Activated naive CD8-positive, alpha-beta T cell treated with anti-CD3 and anti-CD28 coated beads for 36 hours (primary cell): ENCODE measurements at regions not wholly inside any gene's neighbourhood (a gene's known extent, or its start where the extent isn't known, plus 50 kb on each side); places are given as distances from the start of the nearest gene placed in this dataset.

Experiments
- DNase-seq: peaks from one replicate; pipeline ENCODE4 v3.0.0; 2021
- H3K27ac Mint-ChIP-seq: one replicate; pipeline ENCODE4 v1.8.0; 2022; ENCODE audit warnings: mild to moderate bottlenecking, moderate library complexity, mixed read lengths
- H3K27me3 Mint-ChIP-seq: one replicate; pipeline ENCODE4 v1.8.0; 2022; ENCODE audit warnings: mild to moderate bottlenecking, mixed read lengths
- H3K36me3 Mint-ChIP-seq: one replicate; pipeline ENCODE4 v1.8.0; 2021; ENCODE audit warnings: mild to moderate bottlenecking, mixed read lengths
- H3K4me1 Mint-ChIP-seq: one replicate; pipeline ENCODE4 v1.8.0; 2021; ENCODE audit warnings: mixed read lengths
- H3K4me3 Mint-ChIP-seq: one replicate; pipeline ENCODE4 v1.8.0; 2022; ENCODE audit warnings: mild to moderate bottlenecking, moderate library complexity, mixed read lengths
- H3K9me3 Mint-ChIP-seq: one replicate; pipeline ENCODE4 v1.8.0; 2022; ENCODE audit warnings: mixed read lengths

DNA sequence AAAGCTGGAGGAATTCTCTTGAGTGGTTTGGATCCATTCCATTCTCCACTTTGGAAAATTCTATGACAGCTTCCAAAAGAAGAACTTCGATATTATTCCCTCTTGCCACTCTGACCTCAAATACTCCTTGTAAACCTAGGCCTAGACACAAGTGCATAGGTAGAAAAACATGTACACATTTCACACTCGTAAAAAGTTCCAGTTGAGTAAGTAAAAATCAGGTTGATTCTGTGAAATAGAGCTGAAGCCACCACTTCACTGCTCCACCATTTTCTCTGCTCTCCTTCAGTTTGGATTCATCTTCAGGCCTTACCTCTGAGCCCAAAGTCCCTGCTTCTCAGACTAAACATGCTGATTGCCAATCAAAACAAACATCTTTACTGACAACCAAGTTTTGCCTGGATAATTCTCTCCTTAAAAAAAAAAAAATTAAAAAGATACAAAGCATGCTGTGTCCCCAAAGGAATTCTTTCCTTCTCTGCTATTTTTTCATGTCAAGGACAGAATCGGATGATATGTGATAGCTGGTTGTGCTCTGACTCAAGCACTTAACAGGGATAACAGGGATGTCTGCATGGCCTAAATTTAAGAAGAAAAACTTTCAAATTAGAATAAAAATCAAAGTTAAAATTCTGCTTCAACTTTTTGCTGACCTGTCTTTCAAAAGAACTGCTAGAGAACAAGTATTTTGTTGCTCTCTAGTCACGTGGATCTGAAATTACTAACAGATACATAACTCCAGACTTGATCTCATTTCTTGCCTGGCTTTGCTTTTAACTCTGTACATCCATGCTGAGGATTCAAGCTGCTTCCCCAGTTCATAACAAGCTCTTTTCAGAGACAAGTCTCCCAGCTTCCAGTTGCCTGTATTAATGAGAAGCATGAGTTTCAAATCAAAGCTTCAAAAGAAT lies 420.9 kb upstream of the INTU start:
- Mint-ChIP-seq H3K9me3 (peaks cover 2% of the 10 kb centered on the region), H3K4me3 (no peak overlapping the region), H3K36me3 (no peaks in the 10 kb centered on the region), H3K4me1 (no peaks in the 10 kb centered on the region), H3K27me3 (no peaks in the 10 kb centered on the region), H3K27ac (no peak overlapping the region)
- no peak for DNase-seq

DNA sequence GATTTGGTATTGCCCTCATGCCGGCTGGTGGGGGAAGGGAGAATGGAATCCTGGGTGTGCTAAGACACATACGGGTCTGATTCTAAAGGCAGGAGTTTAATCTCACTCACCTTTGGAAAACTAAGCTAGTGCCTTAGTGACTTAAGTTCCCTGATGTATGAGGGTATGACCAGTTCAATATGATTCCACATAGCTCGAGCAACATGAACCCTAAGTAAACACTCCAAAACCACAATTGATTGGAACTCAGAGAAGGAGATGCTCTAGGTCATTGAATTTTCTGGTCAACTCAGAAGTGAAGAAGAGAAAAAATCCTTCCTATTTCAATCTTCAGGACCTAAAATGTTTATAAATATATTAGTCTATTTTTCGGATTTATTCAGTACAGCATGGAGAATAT lies 420.1 kb upstream of the INTU start:
- H3K36me3 Mint-ChIP-seq: no peaks in the 10 kb centered on the region

DNA sequence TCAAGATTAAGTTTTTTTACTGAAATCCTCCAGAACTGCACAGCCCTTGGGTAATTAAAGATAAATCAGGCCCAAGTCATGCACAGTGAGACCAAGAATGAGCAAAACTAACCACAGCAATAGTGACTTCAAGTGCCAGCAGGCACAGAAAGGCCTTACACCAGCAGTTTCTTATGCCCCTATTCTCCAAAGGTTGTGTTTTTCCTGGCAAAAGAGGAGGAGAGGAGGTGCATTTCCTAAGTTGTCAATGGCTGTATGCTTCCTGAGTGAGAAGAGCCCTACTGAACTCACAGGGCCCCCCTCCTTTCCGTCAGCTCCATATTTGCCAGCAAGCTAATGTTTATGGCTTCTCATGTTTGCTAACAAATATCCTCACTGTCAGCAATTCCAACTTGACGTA lies 418.7 kb upstream of the INTU start:
- H3K4me1 Mint-ChIP-seq: no peaks in the 10 kb centered on the region
- H3K36me3 Mint-ChIP-seq: no peaks in the 10 kb centered on the region
- no peak for DNase-seq
- no peak overlapping the region for H3K27ac Mint-ChIP-seq
- no peak overlapping the region for H3K4me3 Mint-ChIP-seq
- H3K27me3 Mint-ChIP-seq: no peaks in the 10 kb centered on the region
- no peaks in the 10 kb centered on the region for H3K9me3 Mint-ChIP-seq

More for the DNA sequence above, 420.1 kb upstream of the INTU start:
- no peak overlapping the region for H3K4me3 Mint-ChIP-seq
- DNase-seq: no peak
- no peaks in the 10 kb centered on the region for H3K27me3 Mint-ChIP-seq
- no peak overlapping the region for H3K27ac Mint-ChIP-seq
- H3K9me3 Mint-ChIP-seq: peaks cover 2% of the 10 kb centered on the region
- no peaks in the 10 kb centered on the region for H3K4me1 Mint-ChIP-seq

DNA sequence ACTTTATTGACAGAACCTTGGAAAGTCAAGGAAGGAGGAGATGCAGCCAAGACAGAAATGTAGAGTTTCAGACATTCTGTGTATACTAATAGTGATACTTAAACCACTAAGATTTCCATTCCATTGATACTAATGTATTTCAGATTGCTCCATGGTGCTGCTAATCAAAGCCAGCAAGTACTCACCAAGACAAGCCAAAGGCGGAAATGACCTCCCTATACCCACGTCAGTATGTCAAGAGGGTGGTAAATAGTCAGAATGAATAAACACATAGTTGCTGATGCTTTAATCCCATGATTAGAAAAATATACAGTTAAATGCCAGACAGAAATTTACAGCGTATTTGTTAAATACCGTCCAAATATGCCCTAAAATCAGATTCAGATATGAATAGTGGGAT lies 417.8 kb upstream of the INTU start:
- DNase-seq: no peak
- Mint-ChIP-seq H3K36me3 (no peaks in the 10 kb centered on the region), H3K27me3 (no peaks in the 10 kb centered on the region), H3K27ac (no peak overlapping the region), H3K4me1 (no peaks in the 10 kb centered on the region), H3K9me3 (no peaks in the 10 kb centered on the region), H3K4me3 (no peak overlapping the region)

DNA sequence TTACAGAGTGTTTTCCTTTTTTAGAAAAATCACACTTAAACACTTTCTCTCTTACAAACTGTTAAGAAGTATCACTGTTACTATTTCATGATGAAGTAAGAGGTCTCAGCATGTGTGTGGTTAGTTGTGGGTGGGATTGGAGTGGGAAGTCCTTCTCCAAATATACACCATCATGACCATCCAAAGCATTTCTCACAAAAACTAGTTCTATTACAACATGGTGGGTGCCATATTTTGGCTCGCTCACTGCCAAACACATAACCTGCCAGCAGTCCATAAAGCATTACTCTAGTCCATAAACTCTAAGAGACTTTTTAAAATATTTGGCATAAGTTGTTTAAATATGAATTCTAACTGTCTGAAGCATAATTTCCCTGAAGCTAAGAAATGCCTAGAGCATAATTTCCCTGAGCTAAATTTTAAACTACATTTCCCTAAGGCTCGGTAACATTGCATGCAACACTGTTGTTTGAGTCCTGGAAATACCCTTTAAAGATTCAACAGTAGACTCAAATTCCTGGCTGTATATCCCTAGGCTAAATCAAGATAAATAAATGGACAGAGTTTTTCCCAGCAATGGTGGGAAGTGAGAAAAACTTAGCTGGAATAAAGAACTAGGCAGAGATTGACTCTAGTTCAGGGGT lies 415.0 kb upstream of the INTU start:
- Mint-ChIP-seq H3K9me3 (peaks cover 6% of the 10 kb centered on the region), H3K36me3 (no peaks in the 10 kb centered on the region), H3K27me3 (no peaks in the 10 kb centered on the region), H3K4me1 (no peaks in the 10 kb centered on the region), H3K27ac (no peak overlapping the region), H3K4me3 (no peak overlapping the region)
- DNase-seq: no peak

DNA sequence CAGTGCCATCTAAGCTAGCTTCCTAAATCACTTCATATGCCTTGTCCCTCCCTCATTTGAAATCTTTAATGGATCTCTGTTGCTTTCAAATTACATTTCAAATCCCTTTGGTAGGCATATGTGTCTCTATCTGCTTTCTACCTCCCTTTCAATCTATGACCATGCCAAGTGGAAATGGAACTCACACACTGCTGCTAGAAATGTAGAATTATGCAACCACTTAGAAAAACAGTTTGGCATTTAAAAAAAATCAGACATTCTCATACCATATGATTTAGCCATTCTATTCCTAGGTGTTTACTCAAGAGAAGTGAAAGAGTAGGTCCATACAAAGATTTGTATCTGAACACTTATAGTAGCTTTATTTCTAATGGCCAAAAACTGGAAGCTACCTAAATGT lies 413.5 kb upstream of the INTU start:
- Mint-ChIP-seq H3K9me3 (peaks cover 9% of the 10 kb centered on the region), H3K36me3 (no peaks in the 10 kb centered on the region), H3K4me1 (no peaks in the 10 kb centered on the region), H3K4me3 (no peak overlapping the region), H3K27ac (no peak overlapping the region), H3K27me3 (no peaks in the 10 kb centered on the region)
- no peak for DNase-seq

DNA sequence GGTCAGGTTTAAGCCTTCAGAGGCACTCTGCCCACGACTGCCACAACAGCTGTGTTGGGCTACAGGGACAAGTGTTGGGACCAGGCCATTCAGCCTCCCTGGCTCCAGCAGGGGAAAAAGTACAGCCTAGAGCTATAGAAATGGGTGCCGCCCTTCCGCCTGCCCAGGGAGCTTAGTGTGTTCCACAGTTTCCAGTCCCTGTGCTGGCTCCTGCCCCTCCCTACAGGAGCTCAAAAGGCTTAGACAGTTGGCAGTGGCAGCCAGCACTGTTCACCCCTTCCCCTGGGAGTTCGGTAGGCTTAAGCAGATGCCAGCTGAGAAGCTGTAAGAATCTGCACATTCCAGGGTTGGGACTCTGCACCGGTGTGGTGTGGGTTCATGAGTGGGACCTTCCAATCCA lies 408.2 kb upstream of the INTU start:
- Mint-ChIP-seq H3K36me3 (no peaks in the 10 kb centered on the region), H3K9me3 (peaks cover 11% of the 10 kb centered on the region), H3K4me3 (no peak overlapping the region), H3K4me1 (no peaks in the 10 kb centered on the region), H3K27ac (no peak overlapping the region), H3K27me3 (no peaks in the 10 kb centered on the region)
- DNase-seq: no peak

DNA sequence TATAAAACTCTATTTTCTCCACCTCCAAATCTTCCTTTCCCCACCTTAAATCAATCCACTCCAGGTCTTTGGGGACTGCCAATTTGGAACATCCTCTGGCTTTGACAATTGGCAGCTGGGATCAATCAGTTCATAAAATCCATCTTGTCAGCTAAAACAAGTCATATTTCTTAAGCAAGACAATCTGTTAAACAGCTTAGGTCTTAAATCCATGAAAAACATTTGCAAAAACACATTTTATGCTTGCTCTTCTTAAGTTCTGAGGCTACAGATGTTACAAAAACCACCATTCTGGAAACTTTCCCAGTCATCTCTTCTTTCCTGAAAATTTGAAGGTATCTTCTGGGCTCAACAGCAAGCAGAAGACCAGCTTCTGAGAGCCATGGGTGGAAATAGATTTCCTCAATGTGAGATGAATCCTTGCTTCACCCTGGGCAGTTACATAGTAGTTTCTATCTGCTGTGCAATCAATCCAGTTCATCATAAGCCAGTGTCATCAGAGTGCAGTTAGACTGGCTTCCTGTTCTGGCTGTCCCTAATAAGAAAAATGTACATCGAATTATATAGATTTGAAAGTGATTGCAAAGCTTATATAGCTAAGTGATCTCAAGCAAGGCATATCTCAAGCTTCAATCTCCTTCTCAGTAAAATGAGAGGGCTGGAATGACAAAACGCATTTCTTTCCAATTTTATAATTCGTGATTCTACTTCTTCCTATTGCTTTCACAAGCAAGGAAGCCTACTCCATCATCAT lies 402.7 kb upstream of the INTU start:
- peaks cover 2% of the 10 kb centered on the region for H3K9me3 Mint-ChIP-seq
- H3K27me3 Mint-ChIP-seq: no peaks in the 10 kb centered on the region
- H3K4me3 Mint-ChIP-seq: no peak overlapping the region
- H3K27ac Mint-ChIP-seq: no peak overlapping the region
- no peaks in the 10 kb centered on the region for H3K4me1 Mint-ChIP-seq
- DNase-seq: no peak
- H3K36me3 Mint-ChIP-seq: no peaks in the 10 kb centered on the region

DNA sequence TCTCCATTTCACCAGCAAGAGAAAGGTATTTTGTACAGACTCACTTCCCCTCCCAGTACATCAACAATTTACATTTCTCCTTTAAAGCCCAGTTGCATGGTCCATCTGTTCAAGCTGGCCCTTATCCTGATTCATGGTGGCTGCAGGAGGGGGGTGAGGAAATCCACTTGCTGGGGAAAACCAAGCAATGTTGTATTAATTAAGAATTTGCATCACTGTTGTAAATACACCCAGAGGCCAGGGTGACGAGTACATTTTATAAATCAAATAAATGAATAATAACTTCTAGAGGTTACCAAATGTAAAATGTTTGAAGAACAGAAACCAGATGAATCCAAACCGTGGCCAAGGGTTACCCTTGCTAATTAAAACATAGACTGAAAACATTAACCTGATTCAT lies 395.9 kb upstream of the INTU start:
- Mint-ChIP-seq H3K27ac (no peak overlapping the region), H3K36me3 (no peaks in the 10 kb centered on the region), H3K27me3 (no peaks in the 10 kb centered on the region), H3K4me1 (no peaks in the 10 kb centered on the region), H3K4me3 (no peak overlapping the region), H3K9me3 (peaks cover 2% of the 10 kb centered on the region)
- no peak for DNase-seq

DNA sequence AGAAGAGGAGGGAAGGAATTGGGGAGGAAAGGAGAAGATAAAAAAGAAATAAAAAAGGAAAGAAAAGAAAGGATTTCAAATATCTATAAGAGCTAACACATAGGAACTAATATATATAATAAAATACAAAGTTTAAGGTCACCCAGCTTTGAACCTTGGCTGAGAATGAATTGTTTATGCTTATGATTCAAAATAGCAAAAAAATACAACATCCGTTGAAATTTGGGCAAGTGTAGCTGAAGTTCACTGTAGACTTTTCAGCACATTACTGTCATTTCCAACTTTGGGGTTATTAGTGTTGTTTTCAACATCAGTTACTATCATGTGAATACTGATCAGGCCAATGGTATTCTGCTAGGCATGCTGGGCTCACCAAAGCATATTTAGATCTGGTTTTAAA lies 395.2 kb upstream of the INTU start:
- Mint-ChIP-seq H3K36me3 (no peaks in the 10 kb centered on the region), H3K9me3 (peaks cover 2% of the 10 kb centered on the region), H3K27ac (no peak overlapping the region), H3K27me3 (no peaks in the 10 kb centered on the region), H3K4me1 (no peaks in the 10 kb centered on the region), H3K4me3 (no peak overlapping the region)
- no peak for DNase-seq

DNA sequence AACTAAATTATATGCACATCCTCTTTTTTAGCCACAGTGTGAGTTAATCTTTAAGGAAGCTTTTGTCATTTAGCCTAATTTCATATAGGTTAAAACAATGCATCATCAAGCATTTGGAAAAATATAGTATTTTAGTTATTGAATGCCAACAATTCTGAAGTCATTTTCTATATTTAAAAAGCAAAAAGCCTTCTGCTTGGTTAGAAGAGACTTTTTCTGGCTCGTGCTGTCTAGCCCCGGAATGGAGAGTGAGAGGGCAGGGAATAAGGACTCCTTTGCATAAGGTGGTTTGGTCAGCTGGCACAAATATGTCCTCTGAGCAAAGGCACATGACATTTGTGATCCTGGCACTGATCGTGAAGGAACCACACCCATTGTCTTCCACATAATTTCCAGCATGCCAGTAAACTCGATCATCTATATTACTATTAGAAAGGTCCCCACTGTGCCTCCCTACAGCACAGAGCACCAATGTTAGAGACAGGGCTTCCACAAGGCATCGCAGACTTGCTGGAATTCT lies 393.7 kb upstream of the INTU start:
- no peaks in the 10 kb centered on the region for H3K36me3 Mint-ChIP-seq
- H3K4me3 Mint-ChIP-seq: no peak overlapping the region
- H3K27ac Mint-ChIP-seq: no peak overlapping the region
- H3K4me1 Mint-ChIP-seq: no peaks in the 10 kb centered on the region
- H3K9me3 Mint-ChIP-seq: peaks cover 2% of the 10 kb centered on the region
- H3K27me3 Mint-ChIP-seq: no peaks in the 10 kb centered on the region
- no peak for DNase-seq

DNA sequence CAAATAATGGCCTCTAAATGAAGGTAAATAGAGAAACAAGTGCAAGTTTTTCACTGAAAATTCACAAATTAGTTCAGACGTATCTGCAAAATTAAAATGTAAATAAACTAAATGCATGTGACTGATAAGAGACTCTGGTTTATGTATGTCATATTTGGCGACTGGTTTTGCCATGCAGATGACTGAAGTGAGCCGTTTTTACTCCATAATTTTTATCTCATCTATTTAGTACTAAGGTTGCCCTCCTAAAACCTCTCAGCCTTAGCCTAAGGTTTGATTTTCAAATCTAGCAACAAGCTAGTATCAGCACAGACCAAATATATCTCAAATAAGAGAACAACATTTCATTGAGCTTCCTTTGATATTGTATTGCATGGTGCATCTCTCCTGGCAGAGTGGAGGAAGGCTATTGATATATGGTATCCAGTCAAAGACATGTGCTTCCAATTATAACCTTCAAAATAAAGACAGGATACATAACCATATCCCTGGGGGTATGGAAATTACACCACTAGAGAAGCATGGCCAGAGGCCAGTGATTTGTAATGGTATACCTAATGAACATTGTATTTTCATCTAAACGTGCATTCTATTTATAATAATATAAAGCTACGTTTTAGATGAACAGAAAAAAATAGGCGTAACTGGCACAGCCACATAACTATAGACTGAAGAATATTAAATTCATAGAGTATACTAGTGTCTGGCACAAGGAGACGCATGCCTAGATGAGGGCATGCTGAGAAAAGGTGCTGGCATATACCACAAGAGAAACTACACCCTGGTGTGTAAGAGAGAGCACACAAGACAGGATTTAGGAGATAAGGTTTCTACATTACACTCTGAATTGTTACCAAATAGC lies 392.6 kb upstream of the INTU start:
- H3K27ac Mint-ChIP-seq: no peak overlapping the region
- H3K4me1 Mint-ChIP-seq: no peaks in the 10 kb centered on the region
- no peak overlapping the region for H3K4me3 Mint-ChIP-seq
- H3K9me3 Mint-ChIP-seq: peaks cover 2% of the 10 kb centered on the region
- no peaks in the 10 kb centered on the region for H3K36me3 Mint-ChIP-seq
- H3K27me3 Mint-ChIP-seq: no peaks in the 10 kb centered on the region
- no peak for DNase-seq

DNA sequence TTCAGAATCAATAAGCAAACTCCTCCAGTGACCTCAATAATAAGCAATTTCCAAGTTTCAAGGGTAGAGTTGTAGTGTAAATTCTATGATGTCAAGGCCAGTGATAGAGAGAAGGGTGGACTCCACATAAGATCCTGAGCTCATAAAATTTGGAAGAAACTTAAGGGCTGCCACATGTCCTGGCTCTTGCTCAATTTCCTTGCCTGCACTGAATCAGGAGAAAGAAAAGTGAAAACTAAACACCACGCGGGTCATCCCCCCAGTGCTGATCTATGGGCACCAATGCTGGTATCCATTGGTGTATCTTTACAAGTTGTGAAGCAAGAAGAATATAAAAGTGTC lies 392.0 kb upstream of the INTU start:
- H3K27ac Mint-ChIP-seq: no peak overlapping the region
- no peak for DNase-seq
- H3K36me3 Mint-ChIP-seq: no peaks in the 10 kb centered on the region
- H3K9me3 Mint-ChIP-seq: peaks cover under 1% of the 10 kb centered on the region
- no peak overlapping the region for H3K4me3 Mint-ChIP-seq
- no peaks in the 10 kb centered on the region for H3K27me3 Mint-ChIP-seq
- H3K4me1 Mint-ChIP-seq: no peaks in the 10 kb centered on the region

DNA sequence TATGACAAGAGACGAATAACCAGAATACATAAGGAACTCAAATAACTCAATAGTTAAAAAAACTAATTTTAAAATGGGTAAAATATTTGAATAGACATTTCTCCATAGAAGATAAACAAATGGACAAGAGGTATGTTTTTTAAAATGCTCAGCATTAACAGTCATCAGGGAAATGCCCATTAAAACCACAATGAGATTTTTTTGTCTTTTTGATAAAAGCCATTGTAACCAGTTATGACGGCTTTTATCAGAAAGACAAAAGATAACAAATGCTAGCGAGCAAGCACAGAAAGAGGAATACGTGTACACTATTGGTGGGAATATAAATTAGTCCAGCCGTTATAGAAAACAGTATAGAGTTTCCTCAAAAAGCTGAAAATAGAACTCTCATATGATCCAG lies 388.2 kb upstream of the INTU start:
- Mint-ChIP-seq H3K27me3 (no peaks in the 10 kb centered on the region), H3K4me1 (no peaks in the 10 kb centered on the region), H3K9me3 (no peaks in the 10 kb centered on the region), H3K36me3 (no peaks in the 10 kb centered on the region), H3K27ac (no peak overlapping the region), H3K4me3 (no peak overlapping the region)
- DNase-seq: no peak
